Smooth muscle cell (in vitro differentiated cells): ENCODE measurements at regions not wholly inside any gene's neighbourhood (a gene's known extent, or its start where the extent isn't known, plus 50 kb on each side); places are given as distances from the start of the nearest gene placed in this dataset.

Experiments used
- DNase-seq: peaks from one replicate; lab custom pipeline; 2025; ENCODE audit not compliant: unreplicated experiment; lab: John Stamatoyannopoulos, UW
- H2AFZ ChIP-seq: fragments of 200-600 bp; sonication (generic); 2 replicates; pipeline ENCODE4 v1.6.0; 2016; ENCODE audit warnings: antibody characterized with exemption, low read depth, mild to moderate bottlenecking
- H3F3A ChIP-seq: fragments of 200-600 bp; sonication (generic); 2 replicates; pipeline ENCODE4 v1.6.0; 2017; ENCODE audit warnings: antibody characterized with exemption, low read depth
- H3K27ac ChIP-seq: fragments of 200-600 bp; sonication (generic); 2 replicates; pipeline ENCODE4 v1.5.1; 2016; ENCODE audit warnings: low read depth, mild to moderate bottlenecking
- H3K27me3 ChIP-seq: fragments of 200-600 bp; sonication (generic); 2 replicates; pipeline ENCODE4 v1.6.1; 2016; ENCODE audit warnings: low read depth, mild to moderate bottlenecking
- H3K36me3 ChIP-seq: fragments of 200-600 bp; sonication (generic); 2 replicates; pipeline ENCODE4 v1.5.1; 2016; ENCODE audit warnings: low read depth
- H3K4me1 ChIP-seq: fragments of 200-600 bp; sonication (generic); 2 replicates; pipeline ENCODE4 v1.5.1; 2016; ENCODE audit warnings: low read depth
- H3K4me2 ChIP-seq: fragments of 200-600 bp; sonication (generic); 2 replicates; pipeline ENCODE4 v1.6.0; 2016; ENCODE audit warnings: mild to moderate bottlenecking
- H3K4me3 ChIP-seq: fragments of 200-600 bp; sonication (generic); 2 replicates; pipeline ENCODE4 v1.5.1; 2016; ENCODE audit warnings: mild to moderate bottlenecking
- H3K79me2 ChIP-seq: fragments of 200-600 bp; sonication (generic); 2 replicates; pipeline ENCODE4 v1.6.0; 2016; ENCODE audit warnings: low read depth, mild to moderate bottlenecking
- H3K9ac ChIP-seq: fragments of 200-600 bp; sonication (generic); 2 replicates; pipeline ENCODE4 v1.6.0; 2016; ENCODE audit warnings: low read depth
- H3K9me3 ChIP-seq: fragments of 200-600 bp; sonication (generic); replicated peaks from 2 replicates; pipeline ENCODE4 v1.5.1; 2016; ENCODE audit warnings: low read depth
- H4K20me1 ChIP-seq: fragments of 200-600 bp; sonication (generic); 2 replicates; pipeline ENCODE4 v1.6.0; 2016; ENCODE audit warnings: low read depth
- CTCF ChIP-seq: fragments of 200-600 bp; sonication (generic); IDR thresholded peaks from 2 replicates; pipeline ENCODE4 v1.5.1; 2017; ENCODE audit warnings: borderline replicate concordance, mild to moderate bottlenecking, antibody characterized with exemption; ENCODE audit not compliant: insufficient read depth, poor library complexity, severe bottlenecking
- WGBS: methylation state at CpG from one replicate; pipeline ENCODE4 v1.1.7; 2016; ENCODE audit warnings: low lambda C conversion rate; 5-methylcytosine and 5-hydroxymethylcytosine counted together

GRCh38 chr11:23013509-23013908 is 153.2 kb upstream of the CCDC179 start:
- H2AFZ ChIP-seq, result no peak overlapping the region
- H3K9ac ChIP-seq, result no peak overlapping the region
- H3K79me2 ChIP-seq, result no peaks in the 10 kb centered on the region
- H3K4me3 ChIP-seq, result no peak overlapping the region
- H3K4me2 ChIP-seq, result no peak overlapping the region
- H3K27me3 ChIP-seq, result no peaks in the 10 kb centered on the region
- H3F3A ChIP-seq, result no peaks in the 10 kb centered on the region
- no peaks in the 10 kb centered on the region for H3K4me1 ChIP-seq
- H4K20me1 ChIP-seq, result no peaks in the 10 kb centered on the region
- no peak overlapping the region for H3K27ac ChIP-seq
- DNase-seq, result no peak
- WGBS, result 92% methylated on average over 5 of the region's 5 CpGs
- H3K36me3 ChIP-seq, result no peaks in the 10 kb centered on the region
- TF ChIP-seq CTCF, result no peak
- no peaks in the 10 kb centered on the region for H3K9me3 ChIP-seq

- no peaks in the 10 kb centered on the region for H3K9me3 ChIP-seq
- no peak overlapping the region for H3K4me2 ChIP-seq
- no peaks in the 10 kb centered on the region for H3K79me2 ChIP-seq
- H3K27ac ChIP-seq, result no peak overlapping the region
- H3K9ac ChIP-seq, result no peak overlapping the region
- no peak for DNase-seq
- H4K20me1 ChIP-seq, result no peaks in the 10 kb centered on the region
- H3K4me3 ChIP-seq, result no peak overlapping the region
- no peaks in the 10 kb centered on the region for H3K4me1 ChIP-seq
- 29% methylated on average over 4 of the region's 4 CpGs for WGBS
- no peaks in the 10 kb centered on the region for H3K36me3 ChIP-seq
- peak; percentile 85 for TF ChIP-seq CTCF
- no peaks in the 10 kb centered on the region for H3K27me3 ChIP-seq
- H2AFZ ChIP-seq, result no peak overlapping the region
- no peaks in the 10 kb centered on the region for H3F3A ChIP-seq
Measured at GRCh38 chr11:23021287-23021863, 161.1 kb upstream of the CCDC179 start.

- Histone ChIP-seq H3K79me2 (no peaks in the 10 kb centered on the region), H4K20me1 (no peaks in the 10 kb centered on the region), H3K4me2 (no peak overlapping the region), H3K4me3 (no peak overlapping the region), H3K9me3 (no peaks in the 10 kb centered on the region), H3F3A (no peaks in the 10 kb centered on the region), H3K4me1 (no peaks in the 10 kb centered on the region), H3K27me3 (no peaks in the 10 kb centered on the region), H3K9ac (no peak overlapping the region), H2AFZ (no peak overlapping the region), H3K27ac (no peak overlapping the region), H3K36me3 (no peaks in the 10 kb centered on the region)
- TF ChIP-seq CTCF, result no peak
- 86% methylated on average over 3 of the region's 3 CpGs for WGBS
- DNase-seq, result no peak
Measured at GRCh38 chr11:23022854-23023253, 162.6 kb upstream of the CCDC179 start.

GRCh38 chr11:23023319-23023718 is 163.0 kb upstream of the CCDC179 start:
- DNase-seq, result no peak
- H3K27ac ChIP-seq, result no peak overlapping the region

More at GRCh38 chr11:23023319-23023718, 163.0 kb upstream of the CCDC179 start:
- no peak overlapping the region for H3K4me2 ChIP-seq
- 68% methylated on average over 2 of the region's 2 CpGs for WGBS
- no peaks in the 10 kb centered on the region for H4K20me1 ChIP-seq
- TF ChIP-seq CTCF, result no peak
- H3K36me3 ChIP-seq, result no peaks in the 10 kb centered on the region
- H3K27me3 ChIP-seq, result no peaks in the 10 kb centered on the region
- H3K9ac ChIP-seq, result no peak overlapping the region
- H2AFZ ChIP-seq, result no peak overlapping the region
- no peaks in the 10 kb centered on the region for H3K9me3 ChIP-seq
- no peaks in the 10 kb centered on the region for H3K79me2 ChIP-seq
- no peaks in the 10 kb centered on the region for H3F3A ChIP-seq
- H3K4me1 ChIP-seq, result no peaks in the 10 kb centered on the region
- no peak overlapping the region for H3K4me3 ChIP-seq
